Stimulated activated CD4-positive, alpha-beta T cell treated with anti-CD3 and anti-CD28 coated beads, Interleukin-2, amount 100 ng/mL, for 24 hours (primary cell): ENCODE measurements at regions not wholly inside any gene's neighbourhood (a gene's known extent, or its start where the extent isn't known, plus 50 kb on each side); places are given as distances from the start of the nearest gene placed in this dataset.

ENCODE experiments used
- DNase-seq, 2 donors: peaks; one replicate each; pipeline ENCODE4 v3.0.0-alpha.2; 2020

- DNase-seq = no peak
Measured at GRCh38 chr2:120401275-120402066, 55.5 kb downstream of the INHBB start.

DNA sequence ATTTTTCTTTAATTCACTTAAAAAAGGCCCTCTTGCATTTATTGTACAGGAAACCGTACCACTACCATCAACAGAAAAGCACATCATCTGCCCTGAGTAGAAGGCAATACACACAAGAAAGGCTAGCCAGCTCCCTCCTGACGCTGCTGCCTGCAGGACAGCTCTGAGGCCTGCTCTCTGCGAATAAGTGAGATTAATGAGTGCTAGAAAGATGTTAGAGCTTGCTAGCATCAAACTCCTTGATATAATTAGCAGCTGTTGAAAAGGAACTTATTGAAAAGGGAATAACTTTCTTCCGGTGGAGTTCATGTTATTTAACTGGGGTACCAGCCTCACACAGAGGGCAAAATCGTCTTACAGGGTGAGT lies 56.1 kb downstream of the INHBB start:
- DNase-seq = no peak

GRCh38 chr2:120402508-120402907 lies 56.6 kb downstream of the INHBB start:
- DNase-seq = no peak

GRCh38 chr2:120403261-120403660 lies 57.3 kb downstream of the INHBB start:
- DNase-seq = no peak

DNA sequence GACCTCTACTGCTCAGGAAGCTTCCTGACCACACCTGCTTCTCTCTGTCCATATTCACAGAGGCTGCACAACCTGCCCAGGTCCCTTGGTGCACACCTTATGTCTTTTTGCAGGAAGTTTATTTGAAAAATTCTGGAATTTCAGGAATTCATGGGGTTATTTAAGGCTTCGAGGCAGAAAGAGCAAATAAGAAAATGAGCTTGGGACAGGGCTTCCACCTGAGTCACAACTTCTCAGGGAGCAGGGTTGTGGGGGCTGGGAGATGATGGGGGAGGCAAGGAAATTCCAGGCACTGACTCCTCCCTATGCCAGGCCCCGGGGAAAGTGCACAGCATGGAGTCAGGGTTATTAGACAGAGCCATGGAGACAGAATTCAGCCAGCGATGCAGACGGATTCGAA lies 57.7 kb downstream of the INHBB start:
- no peak for DNase-seq

GRCh38 chr2:120404274-120404673 lies 58.3 kb downstream of the INHBB start:
- DNase-seq = no peak

DNA sequence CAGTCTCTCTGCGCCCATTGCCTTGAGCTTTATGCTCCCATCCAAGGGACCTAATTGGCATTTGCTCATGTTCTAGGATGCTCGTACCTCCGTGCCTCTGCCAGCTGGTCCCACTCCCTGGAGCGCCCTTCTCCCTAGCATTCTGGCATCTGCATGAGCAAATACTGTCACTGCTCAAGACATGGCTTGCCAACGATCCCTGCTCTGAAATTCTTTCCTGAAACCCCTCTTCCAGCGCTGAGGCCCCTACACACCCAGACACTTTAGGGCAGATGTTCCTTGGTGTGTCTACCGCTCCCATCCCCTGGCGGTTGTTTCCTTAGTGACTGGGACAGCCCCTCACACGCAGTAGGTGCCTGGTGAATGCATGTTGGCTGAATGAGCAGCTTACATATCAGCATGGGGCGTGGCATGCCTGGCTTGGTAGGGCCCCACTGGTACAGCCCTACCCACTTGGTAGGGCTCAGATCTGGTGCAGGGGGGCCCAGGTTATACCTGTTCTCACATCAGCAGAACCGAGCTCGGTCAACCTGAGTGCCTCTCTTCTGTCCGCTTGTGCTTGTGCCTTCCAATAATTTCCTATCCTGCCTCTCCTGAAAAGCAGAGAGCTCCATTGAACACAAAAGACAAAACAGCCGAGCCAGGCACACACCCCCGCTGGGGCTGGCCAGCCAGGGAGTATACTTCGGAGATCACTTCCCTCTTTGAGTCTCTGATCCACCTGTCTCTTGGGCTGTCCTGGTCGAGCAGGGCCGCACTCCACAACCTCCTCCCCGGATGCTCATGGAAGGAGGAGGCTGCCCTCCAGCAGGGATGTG lies 59.2 kb downstream of the INHBB start:
- DNase-seq = no peak

GRCh38 chr2:120405759-120406099 lies 59.8 kb downstream of the INHBB start:
- no peak for DNase-seq

- no peak for DNase-seq
Measured at GRCh38 chr2:120406566-120406965, 60.6 kb downstream of the INHBB start.

- no peak for DNase-seq
Measured at GRCh38 chr2:120410487-120410886, 64.6 kb downstream of the INHBB start.

GRCh38 chr2:120415060-120415459 lies 69.1 kb downstream of the INHBB start:
- DNase-seq = no peak

GRCh38 chr2:120415728-120416509 lies 70.0 kb downstream of the INHBB start:
- DNase-seq = no peak

DNA sequence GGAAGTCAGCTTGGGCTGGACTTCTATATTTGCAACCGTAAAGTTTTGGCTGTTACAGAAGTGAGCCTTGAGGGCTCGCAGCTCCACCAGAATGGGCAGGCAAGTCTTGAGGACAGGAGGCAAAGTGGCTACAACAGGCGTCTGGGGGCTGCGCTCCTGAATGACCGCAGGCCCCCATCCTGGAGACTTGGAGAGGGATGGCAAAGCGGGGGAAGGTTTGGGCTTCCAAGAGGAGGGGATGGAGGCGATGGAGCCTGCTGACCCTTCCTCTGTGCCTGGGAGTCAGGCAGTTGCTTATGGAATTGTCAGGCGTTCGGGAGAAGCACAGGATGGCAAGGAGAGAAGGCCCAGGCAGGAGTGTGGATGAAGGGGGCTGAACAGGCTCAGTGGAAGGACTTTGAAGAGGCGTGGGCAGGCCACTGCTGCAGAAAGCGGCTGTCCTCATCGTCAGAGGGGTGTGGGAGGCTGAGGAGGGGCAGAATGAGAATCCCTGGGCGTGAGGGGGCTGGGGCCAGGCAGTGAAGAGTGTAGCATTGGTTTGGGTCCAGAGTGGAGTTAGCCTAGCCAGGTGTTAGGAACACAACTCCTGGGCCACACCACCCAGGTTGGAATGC lies 72.3 kb downstream of the INHBB start:
- no peak for DNase-seq

- DNase-seq = no peak
Measured at GRCh38 chr2:120419073-120419472, 73.1 kb downstream of the INHBB start.

DNA sequence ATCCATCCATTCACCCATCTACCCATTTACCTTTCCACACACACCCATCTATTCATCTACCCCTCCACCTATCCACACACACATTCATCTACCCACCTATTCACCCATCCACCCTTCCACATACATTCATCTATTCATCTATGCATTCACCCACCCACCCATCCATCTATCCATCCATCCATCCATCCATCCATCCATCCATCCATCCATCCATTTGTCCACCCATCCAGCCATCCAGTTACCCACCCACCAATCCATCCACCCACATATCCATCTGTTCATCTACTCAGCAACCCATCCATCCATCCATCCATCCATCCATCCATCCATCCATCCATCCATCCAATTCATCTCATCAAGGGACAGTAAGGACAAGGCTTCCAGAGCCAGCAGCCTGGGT lies 74.0 kb downstream of the INHBB start:
- no peak for DNase-seq

DNA sequence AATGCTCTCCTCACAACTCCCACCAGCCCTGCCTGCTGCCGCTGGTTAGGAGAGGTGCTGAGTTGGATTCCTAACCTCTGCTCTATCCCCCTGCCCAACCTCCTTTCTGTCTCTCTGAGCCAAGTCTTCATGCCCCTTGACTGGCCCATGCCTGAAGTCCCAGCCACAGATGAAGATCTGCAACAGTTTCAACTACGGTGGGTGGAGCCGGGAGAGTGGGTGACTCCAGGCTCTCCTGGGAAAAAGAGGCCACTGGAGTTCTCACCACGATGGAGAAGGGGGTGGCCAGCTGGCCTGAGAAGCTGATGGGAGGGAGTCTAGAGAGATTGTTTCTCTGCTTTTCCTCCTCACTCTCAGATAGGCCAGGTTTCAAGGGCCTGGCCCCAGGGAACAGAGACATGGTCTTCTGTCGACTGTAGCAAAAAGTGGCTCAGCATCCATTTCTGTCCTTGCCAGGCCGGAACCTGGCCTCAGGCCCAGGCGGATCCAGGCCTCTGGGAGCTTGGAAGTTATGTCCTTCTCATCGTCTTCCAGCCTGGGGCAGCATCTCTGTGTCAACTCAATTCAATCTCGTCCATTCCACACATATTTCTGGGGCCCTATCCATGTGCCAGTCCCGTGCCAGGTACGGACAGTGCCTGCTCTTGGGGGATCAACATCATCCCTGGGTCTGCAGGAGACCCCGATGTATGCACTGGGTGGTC lies 75.3 kb downstream of the INHBB start:
- no peak for DNase-seq

DNA sequence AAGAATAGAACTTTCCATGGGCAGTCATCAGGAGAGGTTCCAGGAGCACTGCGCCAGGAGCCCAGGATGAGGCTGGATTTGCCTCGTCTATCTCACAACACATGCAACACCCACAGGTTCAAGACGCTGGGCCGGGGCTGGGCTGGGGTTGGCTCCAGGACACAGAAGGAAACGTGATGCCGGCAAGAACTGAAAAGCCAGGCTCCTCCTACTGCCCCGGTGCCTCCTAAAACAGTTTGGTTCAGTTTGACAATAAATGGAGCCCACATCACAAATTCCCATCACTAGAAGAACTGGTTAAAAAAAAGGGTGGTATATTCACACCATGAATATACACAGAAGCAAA lies 75.9 kb downstream of the INHBB start:
- no peak for DNase-seq

DNA sequence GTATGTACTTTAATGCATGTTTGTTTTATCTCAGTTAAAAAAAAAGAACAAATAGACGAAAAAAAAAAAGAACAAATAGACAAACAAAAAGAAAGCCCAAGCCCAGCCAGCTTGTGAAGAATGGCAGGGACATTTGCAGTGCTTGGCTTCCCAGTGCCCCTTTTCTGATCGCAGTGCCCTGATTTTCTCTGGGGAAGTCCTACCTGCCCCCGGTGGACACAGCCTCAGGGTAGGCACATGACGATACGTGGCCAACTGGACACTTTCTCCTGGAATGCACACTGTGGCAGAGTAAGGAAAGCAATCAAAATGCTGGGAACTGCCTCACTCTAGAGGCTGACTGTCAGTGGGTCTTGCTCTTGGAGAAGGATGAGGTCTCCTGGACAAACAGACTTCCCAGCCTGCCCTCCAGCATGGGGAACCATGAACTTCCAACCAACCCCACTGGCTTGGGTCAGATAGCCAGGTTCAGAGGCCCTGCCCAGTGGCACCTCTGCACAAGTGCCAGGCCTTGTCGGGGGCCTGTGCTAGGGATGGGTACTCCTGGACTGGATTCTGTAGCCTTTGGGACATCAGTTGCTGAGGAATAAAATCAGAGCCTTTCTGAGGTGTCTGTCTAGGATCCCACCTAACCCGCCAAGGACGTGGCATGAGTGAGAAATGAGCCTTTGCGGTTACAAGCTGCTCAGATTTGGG lies 76.7 kb downstream of the INHBB start:
- DNase-seq = no peak

DNA sequence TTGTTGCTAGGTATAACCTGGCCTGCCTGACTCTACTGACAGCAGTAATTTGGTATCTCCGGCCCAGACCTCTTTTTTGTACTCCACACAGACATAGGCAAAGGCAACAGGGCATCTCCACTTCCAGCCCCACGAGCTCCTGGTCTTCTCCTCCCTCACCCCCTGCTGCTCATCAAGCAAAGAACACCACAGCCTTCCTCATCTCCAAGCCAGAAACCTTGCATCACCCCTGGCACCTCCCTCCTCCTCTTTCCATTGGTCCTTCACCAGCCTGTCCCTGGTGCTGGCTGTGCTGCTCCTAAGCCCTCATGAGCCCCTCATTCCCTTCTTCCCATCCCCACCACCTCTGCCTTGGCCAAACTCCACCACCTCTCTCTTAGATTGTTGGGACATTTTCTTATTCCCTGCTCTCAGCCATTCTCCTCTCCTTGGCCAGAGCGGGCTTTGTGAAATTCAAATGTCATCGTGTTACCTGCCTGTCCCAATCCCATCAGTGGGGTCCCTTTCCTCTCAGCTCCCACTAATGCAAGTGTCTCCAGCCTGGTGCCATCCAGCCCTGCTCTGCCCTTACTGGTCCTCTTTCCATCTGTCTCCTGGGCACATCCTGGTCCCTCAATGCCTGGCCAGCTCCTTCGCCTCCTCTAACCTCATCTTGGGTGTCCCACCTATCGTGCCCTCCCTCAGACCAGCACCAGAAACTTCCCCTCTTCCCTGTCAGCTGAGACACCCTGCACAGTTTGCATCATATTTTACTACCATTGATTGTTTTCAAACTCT lies 77.4 kb downstream of the INHBB start:
- DNase-seq = no peak

DNA sequence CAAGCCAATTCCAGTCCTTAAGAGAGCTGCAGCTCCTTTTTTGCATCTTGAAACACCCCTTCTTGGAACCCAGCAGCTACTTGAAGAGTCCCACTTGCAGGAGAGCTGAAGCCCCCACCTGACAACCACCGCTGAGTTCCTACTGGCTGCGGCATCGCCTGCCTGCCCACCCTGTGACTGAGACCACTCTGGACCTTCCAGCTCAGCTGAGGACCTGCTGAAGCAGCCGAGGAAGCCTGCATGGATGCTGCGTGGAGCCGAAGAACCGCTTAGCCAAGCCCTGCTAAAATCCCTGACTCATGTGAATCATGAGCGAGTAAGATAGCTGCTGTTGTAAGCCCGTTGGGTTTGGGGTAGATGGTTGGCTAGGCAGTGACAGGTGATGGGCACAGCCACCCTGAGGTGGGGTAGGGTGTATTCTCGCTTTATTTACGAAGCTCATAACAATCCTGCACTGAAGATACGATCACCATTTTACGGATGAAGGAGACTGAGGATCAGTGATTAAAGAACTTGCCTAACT lies 78.4 kb downstream of the INHBB start:
- no peak for DNase-seq

DNA sequence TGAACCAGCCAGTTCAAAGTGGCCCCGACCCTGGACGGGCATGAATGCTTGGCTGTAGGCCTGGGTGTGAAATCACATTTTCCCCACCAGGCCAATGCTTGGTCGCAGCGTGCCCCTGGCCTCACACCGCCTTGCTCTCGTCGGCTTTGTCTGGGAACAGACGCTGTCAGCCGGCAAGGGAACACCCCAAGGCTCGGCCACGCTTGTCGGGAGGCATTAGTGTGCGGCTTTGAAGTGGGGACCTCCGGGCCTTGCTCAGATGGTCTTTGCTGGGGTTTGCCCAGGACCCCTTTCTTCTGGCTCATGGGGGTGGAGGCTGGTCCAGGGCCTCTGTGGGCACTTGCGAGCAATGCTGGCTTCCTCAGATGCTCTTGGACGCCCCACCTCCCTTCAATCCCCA lies 79.1 kb downstream of the INHBB start:
- DNase-seq = no peak
